Astrocyte (in vitro differentiated cells and primary cell): ENCODE measurements at regions not wholly inside any gene's neighbourhood (a gene's known extent, or its start where the extent isn't known, plus 50 kb on each side); places are given as distances from the start of the nearest gene placed in this dataset.

ENCODE experiments used
- EZH2 ChIP-seq: IDR thresholded peaks from 2 replicates; pipeline ENCODE4 v1.6.1; 2012; ENCODE audit warnings: mild to moderate bottlenecking, low read length, inconsistent platforms; ENCODE audit not compliant: insufficient read depth
- TF ChIP-seq, protein P1 (sequence below): IDR thresholded peaks from 2 replicates; pipeline ENCODE4 v1.5.1; 2011; ENCODE audit warnings: low read depth, mild to moderate bottlenecking, inconsistent platforms, low read length, moderate library complexity; ENCODE audit not compliant: insufficient read depth

DNA sequence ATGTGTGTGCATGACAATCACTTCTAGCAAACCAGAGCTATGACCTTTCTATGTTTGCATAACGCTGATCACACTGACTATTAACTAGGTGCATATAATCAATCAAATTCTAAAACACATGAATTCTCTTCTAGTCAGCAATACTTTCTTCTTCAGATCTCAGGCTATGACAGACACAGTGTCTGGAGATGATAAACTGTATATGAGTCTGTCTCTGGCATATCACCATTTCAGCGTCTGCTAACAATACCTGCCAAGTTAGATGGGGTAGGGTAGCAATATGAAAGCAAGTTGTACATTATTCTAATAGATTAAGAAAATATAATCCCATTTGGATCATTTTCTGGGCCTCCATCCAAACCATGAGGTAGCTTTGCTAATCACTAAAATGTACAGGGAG lies 354.2 kb upstream of the EPHA4 start:
- TF ChIP-seq, protein P1, sequence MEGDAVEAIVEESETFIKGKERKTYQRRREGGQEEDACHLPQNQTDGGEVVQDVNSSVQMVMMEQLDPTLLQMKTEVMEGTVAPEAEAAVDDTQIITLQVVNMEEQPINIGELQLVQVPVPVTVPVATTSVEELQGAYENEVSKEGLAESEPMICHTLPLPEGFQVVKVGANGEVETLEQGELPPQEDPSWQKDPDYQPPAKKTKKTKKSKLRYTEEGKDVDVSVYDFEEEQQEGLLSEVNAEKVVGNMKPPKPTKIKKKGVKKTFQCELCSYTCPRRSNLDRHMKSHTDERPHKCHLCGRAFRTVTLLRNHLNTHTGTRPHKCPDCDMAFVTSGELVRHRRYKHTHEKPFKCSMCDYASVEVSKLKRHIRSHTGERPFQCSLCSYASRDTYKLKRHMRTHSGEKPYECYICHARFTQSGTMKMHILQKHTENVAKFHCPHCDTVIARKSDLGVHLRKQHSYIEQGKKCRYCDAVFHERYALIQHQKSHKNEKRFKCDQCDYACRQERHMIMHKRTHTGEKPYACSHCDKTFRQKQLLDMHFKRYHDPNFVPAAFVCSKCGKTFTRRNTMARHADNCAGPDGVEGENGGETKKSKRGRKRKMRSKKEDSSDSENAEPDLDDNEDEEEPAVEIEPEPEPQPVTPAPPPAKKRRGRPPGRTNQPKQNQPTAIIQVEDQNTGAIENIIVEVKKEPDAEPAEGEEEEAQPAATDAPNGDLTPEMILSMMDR, result no peak
- no peak for TF ChIP-seq EZH2
